Esophagus squamous epithelium (tissue), 4 donors: ENCODE measurements at regions not wholly inside any gene's neighbourhood (a gene's known extent, or its start where the extent isn't known, plus 50 kb on each side); places are given as distances from the start of the nearest gene placed in this dataset.

ENCODE experiments used
- CTCF ChIP-seq, 6 experiments: fragments of 450-650 bp in 4 of 6; fragments of 200-600 bp in 2 of 6; sonication (generic) in 2 of 6; IDR thresholded peaks; one replicate each; pipeline ENCODE4 v1.5.1; 2016 to 2019; ENCODE audit warnings: antibody characterized with exemption in 6 of 6, mild to moderate bottlenecking in 4 of 6, moderate library complexity in 4 of 6
- POLR2A ChIP-seq, 4 donors: fragments of 450-650 bp; IDR thresholded peaks; one replicate each; pipeline ENCODE4 v1.6.1; 2017; ENCODE audit warnings: antibody characterized with exemption in 4 of 4, mild to moderate bottlenecking in 4 of 4, moderate library complexity in 3 of 4

- TF ChIP-seq POLR2A (IDR thresholded peaks at IDR 0.05) = no peak
- TF ChIP-seq CTCF (IDR thresholded peaks at IDR 0.05) = no peak
These were observed 284.1 kb downstream of the TRIB2 start for GRCh38 chr2:13000664-13001363.
